ENCODE measurements at regions not wholly inside any gene's neighbourhood (a gene's known extent, or its start where the extent isn't known, plus 50 kb on each side); places are given as distances from the start of the nearest gene placed in this dataset.
"Not testable (repeated sequence)": the region's sequence is repeated elsewhere in the genome, so short reads cannot be mapped to it uniquely, and the experiment has no call there.

GRCh38 chr11:91295591-91295990, 929.0 kb upstream of the FAT3 start:
- peak; percentile 66 for DNase-seq

GRCh38 chr11:91293119-91293518, 931.5 kb upstream of the FAT3 start:
- no peak for DNase-seq

- DNase-seq: no peak
These were observed 952.5 kb upstream of the FAT3 start for GRCh38 chr11:91272089-91272488.

- DNase-seq: not testable (repeated sequence)
These were observed 955.9 kb upstream of the FAT3 start for GRCh38 chr11:91268512-91269295.

- DNase-seq: peak; percentile 29
These were observed 958.7 kb upstream of the FAT3 start for GRCh38 chr11:91265946-91266345.

- DNase-seq: no peak
These were observed 960.1 kb upstream of the FAT3 start for GRCh38 chr11:91264481-91264880.

DNA sequence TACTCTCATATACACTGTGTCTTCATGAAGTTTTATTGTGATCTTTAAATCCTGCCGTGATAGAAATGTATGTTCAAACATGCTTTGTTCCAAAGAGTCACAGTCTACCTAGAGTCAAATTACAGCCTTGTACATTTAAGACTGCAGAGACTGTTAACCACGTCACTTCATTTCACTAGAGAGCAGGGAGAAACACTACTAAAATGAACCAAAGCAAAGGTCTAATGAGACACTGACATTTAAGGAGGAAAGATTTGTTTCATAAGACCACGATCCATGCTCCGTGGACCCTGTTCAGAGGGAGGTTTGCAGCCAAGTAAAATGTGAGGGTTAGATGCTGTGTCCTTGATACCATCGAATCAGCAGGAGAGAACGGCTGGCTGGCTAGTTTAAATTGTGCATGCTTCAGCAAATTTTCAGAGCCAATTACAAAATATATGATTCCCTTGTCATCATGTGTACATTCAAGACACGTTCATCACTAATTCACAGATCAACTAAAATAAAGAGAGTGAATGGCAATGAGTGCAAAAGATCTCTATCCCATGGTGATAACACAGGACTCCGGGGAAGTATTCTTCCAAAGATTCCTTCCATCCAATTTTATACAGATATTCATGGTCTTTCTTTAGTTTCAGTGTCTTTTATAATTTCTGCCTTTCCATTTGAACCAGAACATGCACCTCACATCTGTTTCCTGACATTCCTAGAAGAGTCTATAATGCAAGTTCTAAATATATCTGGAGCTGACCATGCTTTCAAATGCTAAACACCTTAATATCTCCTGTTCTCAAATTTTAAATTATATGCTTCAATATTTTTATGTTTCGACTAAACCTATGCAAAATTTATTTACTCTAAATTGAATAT, 960.9 kb upstream of the FAT3 start:
- DNase-seq: no peak

- DNase-seq: no peak
These were observed 963.1 kb upstream of the FAT3 start for GRCh38 chr11:91261513-91261912.

GRCh38 chr11:91258876-91259275, 965.7 kb upstream of the FAT3 start:
- DNase-seq: peak; percentile 26

DNA sequence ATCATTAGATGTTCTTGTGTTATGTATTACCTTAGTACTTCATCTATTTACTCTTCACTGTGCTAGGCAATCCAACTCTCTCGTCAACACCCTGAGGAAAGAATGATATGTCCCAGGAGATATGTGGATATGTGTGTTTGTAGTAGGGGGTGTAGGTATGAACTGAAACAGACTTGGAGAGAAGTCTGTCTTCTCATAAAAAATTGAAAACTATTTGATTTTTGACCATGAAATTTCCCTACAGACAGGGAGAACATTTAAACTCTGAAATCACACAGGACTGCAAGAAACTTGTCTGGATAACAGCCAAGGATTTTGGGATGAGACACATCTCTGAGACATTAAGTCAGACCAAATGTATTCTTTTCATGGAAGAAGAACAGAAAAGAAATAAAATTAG, 967.0 kb upstream of the FAT3 start:
- DNase-seq: peak; percentile 87

DNA sequence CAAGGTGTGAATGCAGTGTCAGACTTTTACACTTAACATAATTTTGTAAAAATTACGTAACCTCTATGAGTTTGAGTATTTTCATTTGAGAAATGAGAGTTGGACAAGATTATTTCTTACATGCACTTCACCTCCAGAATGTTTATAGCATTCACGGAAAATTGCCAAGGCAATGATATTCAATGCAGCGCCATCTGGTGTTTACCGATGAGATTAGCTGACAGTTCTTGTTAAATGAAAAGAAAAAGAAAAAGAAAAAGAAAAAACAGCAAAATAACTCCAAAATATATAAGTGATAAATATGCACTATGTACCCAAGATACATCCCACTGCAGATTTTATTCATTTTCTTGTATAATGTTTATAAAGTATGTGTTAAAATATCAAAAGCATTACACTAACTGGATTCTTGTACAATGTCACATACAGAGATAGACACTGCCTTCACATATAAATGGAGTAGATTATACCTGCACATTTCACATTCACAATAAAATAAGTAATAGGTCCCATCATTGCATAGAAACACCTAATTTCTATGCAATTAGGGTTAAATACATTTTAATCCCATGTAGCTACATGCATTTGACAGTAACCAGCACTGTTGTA, 976.3 kb upstream of the FAT3 start:
- DNase-seq: peak; percentile 51

- no peak for DNase-seq
These were observed 977.4 kb upstream of the FAT3 start for GRCh38 chr11:91247009-91247735.

- DNase-seq: no peak
These were observed 979.7 kb upstream of the FAT3 start for GRCh38 chr11:91244912-91245311.

- DNase-seq: peak; percentile 63
These were observed 981.0 kb upstream of the FAT3 start for GRCh38 chr11:91243630-91244029.

DNA sequence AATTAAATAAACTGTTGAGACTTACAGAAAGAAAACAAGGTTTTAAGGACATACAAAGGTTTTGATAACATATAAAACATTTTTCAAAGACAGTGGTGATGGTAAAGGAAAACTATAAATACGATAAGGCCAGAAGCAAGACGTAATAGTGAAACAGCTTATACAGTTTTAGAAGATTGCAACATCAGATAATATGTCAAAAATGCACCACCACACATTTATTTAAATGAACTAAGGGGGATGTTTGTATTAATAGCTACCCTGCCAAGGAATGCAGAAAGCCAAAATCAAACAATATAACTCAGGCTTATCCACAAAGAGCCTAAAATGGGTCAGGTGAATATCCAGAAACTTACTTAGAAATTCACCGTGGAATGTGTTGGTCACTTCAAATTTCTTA, 981.6 kb upstream of the FAT3 start:
- peak; percentile 70 for DNase-seq

DNA sequence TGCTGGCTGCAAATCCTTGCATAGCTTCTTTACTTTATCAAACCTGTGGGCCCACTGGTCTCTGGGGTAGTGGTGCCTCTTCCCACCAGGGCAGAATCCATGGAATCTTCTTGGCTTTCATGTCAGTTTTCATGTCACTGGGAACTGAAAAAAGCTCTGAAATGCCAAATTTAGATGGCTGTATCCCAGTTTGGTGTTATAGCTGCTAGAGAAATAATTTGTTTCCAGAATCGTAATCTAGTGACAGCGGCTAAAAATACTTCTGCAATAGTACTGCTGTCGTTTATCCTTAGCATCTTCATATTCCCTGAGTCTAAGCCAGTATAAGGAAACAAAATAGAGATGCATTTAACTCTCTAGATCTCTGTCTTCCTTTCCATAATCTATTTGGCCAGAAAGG, 983.4 kb upstream of the FAT3 start:
- no peak for DNase-seq

GRCh38 chr11:91239359-91239758, 985.3 kb upstream of the FAT3 start:
- no peak for DNase-seq

DNA sequence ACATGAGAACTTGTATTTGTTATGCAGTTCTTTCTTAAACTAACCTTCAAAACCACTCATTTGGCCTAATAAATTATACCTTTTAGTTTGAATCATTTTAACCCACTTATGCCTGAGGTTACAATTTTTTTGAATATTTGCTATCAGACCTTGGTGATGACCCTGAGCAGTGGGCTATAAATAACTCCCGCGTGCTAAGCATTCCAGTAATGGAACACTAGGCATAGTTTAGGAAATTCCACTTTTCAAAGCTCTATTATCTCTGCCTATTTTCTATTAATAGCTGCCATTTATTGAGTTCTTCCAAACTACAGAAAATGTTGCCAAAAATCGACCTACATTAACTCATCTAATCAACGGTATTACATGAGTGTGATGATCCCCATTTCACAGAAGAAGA, 993.4 kb upstream of the FAT3 start:
- peak; percentile 50 for DNase-seq

- DNase-seq: no peak
These were observed 994.0 kb upstream of the FAT3 start for GRCh38 chr11:91230647-91231046.

- peak; percentile 27 for DNase-seq
These were observed 1000.0 kb upstream of the CHORDC1 start for GRCh38 chr11:91222830-91223229.

DNA sequence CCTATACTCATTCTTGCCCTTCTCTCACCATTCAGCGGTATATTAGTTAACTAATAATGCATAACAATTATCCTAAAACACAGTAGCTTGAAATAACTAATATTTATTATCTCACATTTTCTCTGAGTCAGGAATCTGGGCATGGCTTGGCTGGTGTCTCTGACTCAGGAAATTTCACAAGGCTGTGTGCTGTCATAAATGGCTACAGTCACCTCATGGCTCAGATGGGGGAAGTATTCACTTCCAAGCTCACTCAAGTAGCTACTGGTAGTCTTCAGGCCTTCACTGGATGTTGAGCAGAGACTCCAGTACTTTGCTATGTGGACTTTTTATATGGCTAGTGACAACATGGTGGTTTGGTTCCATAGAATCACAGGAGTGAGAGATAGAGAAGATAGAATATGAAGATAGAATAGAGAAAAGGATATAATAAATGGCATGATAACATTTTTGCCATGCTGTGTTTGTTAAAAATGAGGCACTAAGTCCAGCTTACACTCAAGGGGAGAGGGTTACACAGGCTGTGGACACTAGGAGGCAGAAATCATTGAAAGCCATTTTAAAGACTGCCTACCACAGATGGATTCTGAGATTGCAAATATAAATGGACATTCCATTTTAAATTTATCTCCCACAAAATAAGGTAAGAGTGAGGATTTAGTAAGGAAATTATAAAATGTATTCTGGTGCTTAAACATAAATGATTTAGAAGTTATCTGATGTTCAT, 997.8 kb upstream of the CHORDC1 start:
- DNase-seq: peak; percentile 68

DNA sequence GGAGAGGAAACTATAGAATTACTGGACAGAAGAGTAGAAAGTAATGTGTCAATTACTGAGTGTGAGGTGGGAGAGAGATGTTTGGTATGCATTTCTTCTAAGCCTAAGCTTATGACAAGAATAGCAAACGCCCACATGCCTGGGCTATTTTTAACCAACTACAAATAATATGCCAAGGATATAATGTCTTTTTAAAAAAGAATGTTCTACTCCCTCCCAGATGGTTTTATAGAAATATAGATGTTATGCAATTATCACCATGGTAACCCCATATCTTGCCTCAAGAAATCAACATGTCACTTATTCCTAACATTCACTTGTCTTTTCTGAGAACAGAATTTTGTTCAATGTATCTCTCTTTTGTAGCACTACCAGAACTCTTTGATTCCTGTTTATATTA, 996.7 kb upstream of the CHORDC1 start:
- DNase-seq: peak; percentile 71

Data from fibroblast of skin of abdomen (primary cell).